GM13976 (cell line): ENCODE measurements at regions not wholly inside any gene's neighbourhood (a gene's known extent, or its start where the extent isn't known, plus 50 kb on each side); places are given as distances from the start of the nearest gene placed in this dataset.

ENCODE experiments used
- DNase-seq: peaks from one replicate; pipeline ENCODE4 v3.0.0; 2012; ENCODE audit warnings: low spot score
- CTCF ChIP-seq: IDR thresholded peaks from 2 replicates; pipeline ENCODE4 v1.5.1; 2012; ENCODE audit warnings: borderline replicate concordance, mild to moderate bottlenecking; ENCODE audit not compliant: insufficient read depth; ENCODE audit errors: extremely low read depth, missing control alignments, control extremely low read depth
- in situ Hi-C: fragments of 300-500 bp; cut with MboI; formaldehyde crosslinking; loops from one replicate; pipeline ENCODE4 v1.12.0; 2022; ENCODE audit warnings: low sequenced_read_pairs, mixed read lengths, inconsistent platforms; ENCODE audit not compliant: unreplicated experiment

DNA sequence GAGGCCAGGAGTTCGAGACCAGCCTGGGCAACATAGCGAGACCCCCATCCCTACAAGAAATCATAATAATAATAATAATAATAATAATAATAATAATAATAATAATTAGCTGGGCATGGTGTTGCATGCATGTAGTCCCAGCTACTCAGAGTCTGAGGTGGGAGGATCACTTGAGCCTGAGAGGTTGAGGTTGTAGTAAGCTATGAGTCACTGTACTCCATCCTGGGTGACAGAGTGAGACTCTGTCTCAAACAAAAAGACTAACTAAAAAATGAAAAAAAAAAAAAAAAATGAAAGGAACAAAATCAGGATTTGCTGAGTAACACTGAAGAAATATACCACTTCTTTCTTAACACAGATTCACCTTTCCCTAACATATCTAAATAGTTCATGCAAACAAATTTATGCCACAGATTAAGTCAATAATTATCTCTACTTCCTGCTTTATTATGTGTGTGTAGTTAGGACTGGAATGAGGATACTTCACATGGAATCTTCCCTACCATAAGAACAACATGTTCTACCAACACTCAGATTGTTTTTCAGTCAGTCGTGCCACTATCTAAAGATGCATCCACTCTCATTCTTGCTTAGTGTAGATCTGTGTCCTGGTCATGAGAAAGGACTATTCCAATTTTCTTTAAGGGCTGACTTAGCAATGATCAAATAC lies 928.7 kb downstream of the SLC4A3 start:
- DNase-seq, result no peak

DNA sequence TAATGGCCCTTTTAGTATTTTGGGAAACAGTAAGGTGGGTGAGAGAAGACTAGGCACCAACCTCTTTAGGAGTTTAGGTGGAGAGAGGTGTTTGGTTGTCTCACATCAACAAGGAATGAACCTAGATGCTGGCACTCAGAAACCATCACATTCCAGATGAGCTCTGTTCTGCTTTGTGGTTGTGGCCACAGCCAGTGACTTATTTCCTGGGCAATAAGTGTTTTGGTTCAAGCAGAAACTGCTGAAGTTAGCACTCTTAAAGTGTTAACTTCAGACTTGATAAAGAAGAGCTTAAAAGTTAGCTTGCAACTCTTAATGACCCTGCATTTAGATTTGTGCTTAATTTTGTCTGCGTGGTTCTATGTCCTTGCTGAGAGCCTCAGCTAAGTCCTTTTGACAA lies 929.2 kb downstream of the SLC4A3 start:
- in situ Hi-C loops, result no loop called here
- no peak for DNase-seq
- TF ChIP-seq CTCF, result no peak

More for the DNA sequence above, 928.7 kb downstream of the SLC4A3 start:
- in situ Hi-C loops, result no loop called here
- no peak for TF ChIP-seq CTCF

GRCh38 chr2:220560192-220560591 lies 932.8 kb downstream of the SLC4A3 start:
- no peak for DNase-seq
- TF ChIP-seq CTCF, result no peak
- in situ Hi-C loops, result no loop called here

- DNase-seq, result no peak
- in situ Hi-C loops, result no loop called here
- TF ChIP-seq CTCF, result no peak
These were observed 935.1 kb downstream of the SLC4A3 start for GRCh38 chr2:220562375-220563140.

GRCh38 chr2:220568296-220568695 lies 940.9 kb downstream of the SLC4A3 start:
- TF ChIP-seq CTCF, result no peak
- in situ Hi-C loops, result no loop called here
- no peak for DNase-seq

- in situ Hi-C loops, result no loop called here
- no peak for TF ChIP-seq CTCF
- DNase-seq, result no peak
These were observed 941.9 kb downstream of the SLC4A3 start for GRCh38 chr2:220569112-220569897.
